ENCODE measurements at regions not wholly inside any gene's neighbourhood (a gene's known extent, or its start where the extent isn't known, plus 50 kb on each side); places are given as distances from the start of the nearest gene placed in this dataset.

GRCh38 chr1:232699814-232700213 lies 69.9 kb upstream of the SIPA1L2 start:
- Histone ChIP-seq H3K23ac (ENCODE audit: insufficient read length) (no peak overlapping the region), H2BK120ac (replicated peaks; ENCODE audit: low read depth, low read length) (no peak overlapping the region), H2BK5ac (ENCODE audit: low read depth, low read length) (no peak overlapping the region), H4K5ac (ENCODE audit: insufficient read length, low read depth, low read length) (no peak overlapping the region), H3K56ac (replicated peaks; ENCODE audit: insufficient read length, low read depth, low read length) (no peak overlapping the region), H4K20me1 (replicated peaks in 1 of 2; ENCODE audit: control insufficient read depth in 1 of 2, insufficient read depth in 2 of 2, low read length in 2 of 2) (no peaks in the 10 kb centered on the region), H3K18ac (ENCODE audit: extremely low read depth, low read length) (no peak overlapping the region), H3K9me3 (ENCODE audit: insufficient read depth in 2 of 2, low read depth in 1 of 2, low read length in 1 of 2) (no peaks in the 10 kb centered on the region), H3K27me3 (replicated peaks in 1 of 4; ENCODE audit: control insufficient read depth in 3 of 4, extremely low read depth in 1 of 4, insufficient read depth in 3 of 4, low read length in 3 of 4) (no peaks in the 10 kb centered on the region), H3K79me1 (ENCODE audit: low read depth, low read length) (no peaks in the 10 kb centered on the region), H3K14ac (ENCODE audit: insufficient read length) (no peak overlapping the region), H4K91ac (replicated peaks; ENCODE audit: insufficient read length, low read length) (no peak overlapping the region), H3K79me2 (ENCODE audit: control insufficient read depth in 1 of 2, insufficient read depth in 2 of 2, low read length in 2 of 2) (no peaks in the 10 kb centered on the region), H3K4me3 (ENCODE audit: extremely low read depth in 1 of 4, insufficient read depth in 2 of 4, low read depth in 3 of 4, low read length in 4 of 4) (no peak overlapping the region), H3K9ac (replicated peaks in 1 of 4; ENCODE audit: extremely low read depth in 1 of 4, low read depth in 3 of 4, low read length in 3 of 4) (no peak overlapping the region), H4K8ac (ENCODE audit: extremely low read depth, insufficient read depth, low read length) (no peak overlapping the region), H2BK15ac (ENCODE audit: low read length) (no peak overlapping the region), H3K4me1 (replicated peaks in 1 of 4; ENCODE audit: control insufficient read depth in 3 of 4, insufficient read depth in 4 of 4, low read length in 3 of 4) (peaks cover 0 to 2% (median 0%) of the 10 kb centered on the region in 4 experiments; a peak in 2 of 7 replicates), H3K23me2 (ENCODE audit: low read depth, low read length) (no peaks in the 10 kb centered on the region), H3K4ac (replicated peaks; ENCODE audit: insufficient read length, low read depth, low read length) (no peak overlapping the region), H3K36me3 (ENCODE audit: control insufficient read depth in 2 of 4, insufficient read depth in 4 of 4, low read length in 3 of 4) (no peaks in the 10 kb centered on the region), H2AFZ (ENCODE audit: low read length) (no peak overlapping the region), H2BK20ac (ENCODE audit: low read length) (no peak overlapping the region), H3K27ac (ENCODE audit: low read depth, low read length) (no peak overlapping the region), H2BK12ac (ENCODE audit: low read depth, low read length) (no peak overlapping the region), H3K4me2 (ENCODE audit: insufficient read depth in 1 of 2, low read depth in 2 of 2, low read length in 2 of 2) (no peak overlapping the region), H2AK5ac (ENCODE audit: low read depth, low read length) (no peak overlapping the region)
- ChIA-PET POLR2A (ENCODE audit: partially characterized antibody) (no interaction called here), CTCF (ENCODE audit: partially characterized antibody) (no interaction called here)
- FAIRE-seq (no peak), DNase-seq (ENCODE audit: low read depth in 1 of 2, low spot score in 2 of 2) (no peak)
- WGBS, 2 experiments (ENCODE audit: extremely low coverage in 1 of 2, insufficient coverage in 1 of 2, insufficient read length in 1 of 2, insufficient replicate concordance in 2 of 2, low coverage in 1 of 2, low lambda C conversion rate in 2 of 2, missing lambda C conversion rate in 1 of 2) = 93% methylated on average over 6 of the region's 6 CpGs; no CpG with 5 or more reads in 1 of the 2 experiments
- TF ChIP-seq BCL11A (IDR thresholded peaks at IDR 0.05; ENCODE audit: low read depth in 2 of 2, low read length in 2 of 2) (no peak), CBX5 (IDR thresholded peaks at IDR 0.05; ENCODE audit: low read depth, low read length) (no peak), SUZ12 (IDR thresholded peaks at IDR 0.05; ENCODE audit: low read length) (no peak), USF2 (IDR thresholded peaks at IDR 0.05; ENCODE audit: low read length) (no peak), BACH1 (IDR thresholded peaks at IDR 0.05; ENCODE audit: low read length) (no peak), YY1 (IDR thresholded peaks at IDR 0.05; ENCODE audit: low read depth, low read length) (no peak)

Measured in H1 (cell line).